ENCODE measurements at regions not wholly inside any gene's neighbourhood (a gene's known extent, or its start where the extent isn't known, plus 50 kb on each side); places are given as distances from the start of the nearest gene placed in this dataset.

GRCh38 chr1:81703391-81703755, 97.4 kb upstream of the ADGRL2 start:
- TF ChIP-seq CTCF (IDR thresholded peaks at IDR 0.05) (no peak), POLR2AphosphoS5 (IDR thresholded peaks at IDR 0.05) (no peak), POLR2A (IDR thresholded peaks at IDR 0.05; ENCODE audit: low read depth) (no peak), EP300 (IDR thresholded peaks at IDR 0.05) (no peak)
